Inferior parietal cortex (tissue), 1 donor: ENCODE measurements at regions not wholly inside any gene's neighbourhood (a gene's known extent, or its start where the extent isn't known, plus 50 kb on each side); places are given as distances from the start of the nearest gene placed in this dataset.
"Not testable (repeated sequence)": the region's sequence is repeated elsewhere in the genome, so short reads cannot be mapped to it uniquely, and the experiment has no call there.

ENCODE experiments used
- DNase-seq: peaks from one replicate; pipeline ENCODE4 v3.0.0-alpha.2; 2016; ENCODE audit errors: extremely low spot score

DNA sequence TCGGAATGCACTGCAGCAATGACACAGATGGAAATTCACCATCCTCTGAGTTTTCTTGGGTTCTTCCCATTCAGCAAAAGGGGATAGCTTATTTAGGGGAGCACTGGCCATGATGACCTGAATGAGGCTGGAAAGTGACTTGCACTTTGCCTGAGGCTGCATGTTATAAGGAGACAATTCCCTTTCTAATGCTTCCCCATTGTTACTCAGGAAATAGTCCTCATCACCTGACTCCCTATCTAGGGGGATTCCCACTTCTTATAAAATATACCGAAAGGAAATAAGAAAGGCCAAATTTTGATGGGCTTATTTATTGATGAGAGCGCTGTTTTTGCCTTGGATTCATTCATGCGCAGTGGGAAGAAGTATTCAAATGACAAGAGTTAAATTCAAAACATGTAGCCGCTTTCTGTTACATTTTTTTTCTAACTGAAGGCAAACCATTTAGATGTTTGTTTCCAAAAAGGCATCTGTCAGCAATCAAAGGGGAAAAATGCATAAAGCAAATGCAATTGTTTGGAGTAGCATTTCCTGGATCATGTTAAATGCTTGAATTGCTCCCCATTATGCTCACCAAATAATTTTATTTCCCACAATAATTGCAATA, 220.3 kb upstream of the NFIA start:
- DNase-seq, result no peak

DNA sequence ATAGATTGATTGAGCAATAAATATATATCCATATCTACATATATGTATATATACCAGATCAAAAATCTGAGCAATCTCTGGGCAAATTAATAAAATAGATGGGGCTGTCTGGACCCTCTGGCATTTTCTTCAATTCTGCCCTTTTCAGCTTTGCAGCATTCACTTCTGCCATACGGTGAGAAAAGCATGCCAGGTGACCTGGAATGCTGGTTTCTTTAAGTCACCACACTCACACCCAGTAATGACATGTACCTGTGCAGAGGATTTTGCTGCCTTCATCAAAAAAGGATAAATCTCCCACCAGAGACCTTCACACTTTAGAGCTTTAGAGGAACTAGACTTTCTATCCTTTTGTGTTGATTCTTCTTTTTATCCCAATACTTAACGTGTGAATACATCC, 223.2 kb upstream of the NFIA start:
- DNase-seq, result no peak

DNA sequence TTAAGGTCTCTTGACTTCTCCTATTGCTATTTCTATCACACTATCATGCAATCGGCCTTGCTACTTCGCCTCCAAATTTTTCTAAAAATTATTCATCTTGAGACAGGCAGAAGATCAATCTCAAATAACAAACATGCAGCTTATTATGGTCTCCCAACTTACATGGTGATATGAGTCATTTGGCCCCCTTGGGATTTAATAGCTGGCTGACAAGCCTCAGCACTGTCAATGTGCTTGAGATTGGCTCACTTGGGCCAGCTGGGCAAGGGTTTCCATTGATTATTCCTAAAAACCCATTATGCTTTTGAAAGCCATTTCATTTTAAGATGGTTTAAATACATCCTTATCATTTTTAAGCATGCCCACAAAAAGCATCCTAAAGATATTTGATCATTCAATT, 224.5 kb upstream of the NFIA start:
- no peak for DNase-seq

DNA sequence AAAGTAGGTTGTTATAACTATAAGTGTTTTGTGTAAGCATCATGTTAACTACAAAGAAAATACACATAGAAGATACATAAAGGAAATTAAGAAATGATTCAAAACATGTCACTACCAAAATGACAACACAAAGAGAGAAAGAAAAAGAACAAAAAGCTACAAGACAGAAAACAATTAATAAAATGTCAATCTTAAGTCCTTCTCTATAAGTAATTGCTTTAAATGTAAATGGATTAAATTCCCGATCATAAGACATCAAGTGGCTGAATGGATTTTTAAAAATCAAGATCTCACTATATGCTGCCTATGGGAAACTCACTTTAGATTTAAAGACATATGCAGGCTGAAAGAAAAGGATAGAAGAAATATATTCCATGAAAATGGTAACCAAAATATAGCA, 232.3 kb upstream of the NFIA start:
- DNase-seq, result no peak

DNA sequence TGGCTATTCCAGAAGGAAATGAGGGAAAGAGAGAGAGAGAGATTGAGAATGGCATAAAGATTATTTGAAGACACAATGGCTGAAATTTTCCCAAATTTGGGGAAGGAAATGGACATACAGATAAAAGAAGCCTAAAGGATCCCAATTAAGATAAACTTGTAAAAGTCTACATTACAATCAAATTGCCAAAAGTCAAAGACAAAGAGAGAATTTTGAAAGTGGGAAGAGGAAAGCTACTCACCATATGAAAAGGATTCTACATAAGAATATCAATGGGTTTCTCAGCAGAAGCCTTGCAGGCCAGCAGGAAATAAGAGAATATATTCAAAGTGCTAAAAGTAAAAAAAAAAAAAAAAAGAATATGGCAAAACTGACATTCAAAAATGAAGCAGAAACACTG, 233.0 kb upstream of the NFIA start:
- DNase-seq, result no peak

DNA sequence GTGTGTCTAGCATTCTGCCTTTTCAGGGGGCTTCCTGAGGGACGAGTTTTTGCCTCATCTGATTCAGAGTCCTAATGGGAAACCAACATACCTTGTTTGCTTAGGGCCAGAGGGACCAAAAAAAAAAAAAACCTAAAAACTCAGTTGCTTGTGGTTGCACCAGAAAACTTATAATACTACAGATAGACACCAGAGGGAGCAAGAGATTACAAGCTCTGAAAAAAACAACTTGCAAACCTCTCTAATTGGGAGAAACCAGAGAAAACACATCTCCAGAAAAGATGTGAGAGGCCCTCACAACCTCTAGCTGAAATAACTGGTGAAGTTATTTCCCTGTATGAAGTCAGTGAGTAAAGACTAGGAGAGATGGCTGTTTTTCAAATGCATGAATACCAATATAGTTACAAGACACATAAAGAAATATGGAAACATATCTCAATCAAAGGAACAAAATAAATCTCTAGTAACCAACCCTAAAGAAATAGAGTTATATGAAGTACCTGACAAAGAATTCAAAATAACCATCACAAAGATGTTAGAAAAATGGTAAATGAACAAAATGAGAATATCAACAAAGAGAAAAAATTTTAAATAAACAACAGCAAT, 233.7 kb upstream of the NFIA start:
- DNase-seq, result no peak

DNA sequence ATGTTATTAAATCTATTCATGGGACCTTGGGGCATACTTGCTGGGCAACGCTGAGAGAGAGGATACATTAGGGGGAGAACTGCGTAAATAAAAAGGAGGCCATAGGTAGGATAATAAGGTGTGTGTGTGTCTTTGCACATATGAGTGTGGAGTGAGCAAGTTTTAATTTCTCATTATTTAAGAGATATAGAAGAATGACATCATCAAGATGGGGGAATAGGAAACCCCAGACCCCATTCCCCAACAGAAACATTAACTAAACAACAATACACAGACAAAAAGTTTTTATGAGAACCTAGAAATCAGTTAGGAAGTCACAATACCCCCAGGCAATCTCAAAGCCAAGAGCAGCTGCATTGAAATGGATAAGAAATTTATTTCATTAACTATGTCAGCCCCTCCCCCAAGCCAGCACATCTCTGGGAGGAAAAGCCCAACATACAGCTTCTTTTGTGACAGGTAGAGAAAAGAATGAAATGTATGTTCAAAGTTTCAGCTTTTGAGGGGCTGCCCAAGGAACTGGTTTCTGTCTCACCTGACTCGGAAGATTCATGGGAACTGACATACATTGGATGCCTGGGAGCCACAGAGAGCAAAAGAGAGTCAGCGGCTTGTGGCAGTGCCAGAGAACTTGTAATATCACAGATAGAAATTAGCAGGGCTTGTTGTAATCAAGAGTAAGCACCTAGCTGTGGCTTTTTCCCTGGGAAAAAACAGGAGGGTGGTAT, 234.3 kb upstream of the NFIA start:
- DNase-seq, result no peak

DNA sequence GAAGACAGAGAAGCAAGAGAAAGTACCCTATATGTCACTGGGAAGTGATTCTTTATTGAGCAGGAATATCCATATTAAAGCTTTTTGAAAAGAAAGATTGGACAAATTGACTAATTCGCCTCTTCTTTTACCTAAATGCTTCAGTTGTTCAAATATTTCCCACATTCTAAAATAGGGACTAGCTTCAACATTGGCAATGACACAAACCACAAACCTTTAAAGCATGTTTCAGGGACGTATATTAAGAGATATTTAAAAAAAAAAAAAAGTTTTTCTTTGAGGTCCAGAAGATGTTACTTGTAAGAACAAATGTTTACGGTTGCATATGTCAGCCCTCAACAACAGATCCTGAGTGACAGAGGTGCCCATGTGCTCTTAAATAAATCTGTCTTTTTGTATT, 235.0 kb upstream of the NFIA start:
- no peak for DNase-seq

DNA sequence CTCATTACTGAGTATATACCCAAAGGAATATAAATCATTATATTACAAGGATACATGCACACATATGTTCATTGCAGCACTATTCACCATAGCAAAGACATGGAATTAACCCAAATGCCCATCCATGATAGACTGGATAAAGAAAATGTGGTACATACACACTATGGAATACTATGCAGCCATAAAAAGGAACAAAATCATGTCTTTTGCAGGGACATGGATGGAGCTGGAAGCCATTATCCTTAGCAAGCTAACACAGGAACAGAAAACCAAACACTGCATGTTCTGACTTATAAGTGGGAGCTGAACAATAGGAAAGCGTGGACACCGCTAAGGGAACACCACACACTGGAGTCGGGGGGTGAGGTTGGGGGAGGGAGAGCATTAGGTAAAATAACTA, 236.7 kb upstream of the NFIA start:
- not testable (repeated sequence) for DNase-seq

DNA sequence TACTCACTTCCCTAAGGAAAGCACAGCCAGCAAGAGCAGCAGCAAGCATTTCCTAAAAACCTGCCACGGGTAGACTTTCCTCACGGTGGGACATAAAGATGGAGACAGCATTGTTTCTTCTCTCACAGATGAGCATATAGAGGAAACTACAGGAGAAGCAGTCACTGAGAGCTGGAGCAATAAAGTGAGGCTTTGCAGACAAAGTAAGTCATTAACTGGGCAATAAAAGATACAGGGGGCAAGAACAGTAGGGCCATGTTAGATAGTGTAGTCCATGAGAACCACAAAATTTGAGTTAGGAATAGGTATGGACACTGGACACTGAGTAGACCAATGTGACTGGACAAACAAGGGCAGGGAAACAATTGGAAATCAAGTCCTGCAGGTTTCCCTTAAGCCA, 240.1 kb upstream of the NFIA start:
- DNase-seq, result no peak

DNA sequence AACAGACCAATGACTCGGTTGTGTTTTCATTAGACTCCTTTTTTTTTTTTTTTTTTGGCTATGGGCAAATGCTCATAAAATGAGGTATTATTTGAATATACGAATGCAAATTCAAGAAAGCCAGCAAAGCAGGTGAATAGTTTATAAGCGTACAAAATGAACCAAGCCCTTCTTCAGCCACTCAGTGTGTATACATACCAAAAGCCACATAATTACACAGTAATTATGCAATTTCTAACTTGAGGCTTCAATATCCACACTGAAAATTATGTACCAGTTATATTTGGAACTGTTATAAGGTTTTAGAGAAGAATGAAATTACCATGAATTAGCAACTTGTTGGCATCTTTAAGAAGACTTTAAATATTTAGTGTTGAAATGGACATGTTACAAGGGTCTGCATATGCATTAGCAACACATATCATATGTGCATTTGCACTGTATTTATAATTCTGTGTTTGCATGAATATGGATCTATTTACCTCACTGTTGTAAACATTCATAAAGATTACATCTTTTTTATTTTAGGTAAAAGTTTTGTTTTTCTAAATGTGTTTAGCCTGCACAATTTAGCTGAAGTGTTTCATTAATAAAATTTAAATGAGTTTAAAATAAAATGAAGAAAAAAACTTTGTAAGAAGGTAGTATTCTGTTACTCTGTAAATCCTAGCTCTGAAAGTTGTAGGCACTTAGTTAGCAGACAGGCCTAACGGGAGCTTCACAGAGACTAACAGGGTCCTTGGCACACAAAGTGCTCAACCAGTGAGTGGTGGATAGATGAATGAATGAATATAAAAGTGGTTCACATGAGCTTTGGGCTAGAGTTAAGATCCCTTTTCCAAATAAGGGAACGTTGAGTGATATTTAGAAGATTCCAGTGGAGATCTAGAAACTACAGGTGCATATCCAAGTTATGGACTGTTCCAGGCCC, 241.0 kb upstream of the NFIA start:
- DNase-seq, result no peak

DNA sequence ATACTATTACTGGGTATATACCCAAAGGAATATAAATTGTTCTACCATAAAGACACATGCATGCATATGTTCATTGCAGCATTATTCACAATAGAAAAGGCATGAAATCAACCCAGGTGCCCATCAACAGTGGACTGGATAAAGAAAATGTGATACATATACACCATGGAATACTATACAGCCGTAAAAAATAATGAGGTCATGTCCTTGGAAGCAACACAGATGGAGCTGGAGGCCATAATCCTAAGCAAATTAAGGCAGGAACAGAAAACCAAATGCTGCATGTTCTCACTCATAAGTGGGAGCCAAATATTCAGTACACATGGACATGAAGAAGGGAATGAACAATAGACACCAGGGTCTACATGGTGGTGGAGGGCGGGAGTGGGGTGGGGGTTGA, 241.9 kb upstream of the NFIA start:
- DNase-seq, result not testable (repeated sequence)

DNA sequence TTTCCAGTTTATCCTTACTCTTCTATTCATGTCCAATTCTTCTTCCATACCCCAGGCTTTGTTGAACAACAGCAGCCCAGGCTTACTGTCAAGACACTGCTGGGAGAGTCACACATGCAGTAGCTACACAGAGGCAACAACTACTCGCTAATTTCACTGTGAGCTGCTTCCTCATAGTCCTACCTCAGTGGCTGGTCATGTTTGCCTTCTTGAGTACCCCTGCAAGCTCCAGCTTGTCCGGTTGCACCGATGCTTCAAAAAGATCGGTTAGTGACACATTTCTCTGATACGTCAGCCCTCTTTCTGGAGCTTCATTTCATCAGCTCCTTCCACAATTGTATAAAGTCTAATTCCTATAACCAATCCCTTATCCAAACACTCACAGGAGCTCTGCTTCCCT, 246.7 kb upstream of the NFIA start:
- DNase-seq, result no peak

DNA sequence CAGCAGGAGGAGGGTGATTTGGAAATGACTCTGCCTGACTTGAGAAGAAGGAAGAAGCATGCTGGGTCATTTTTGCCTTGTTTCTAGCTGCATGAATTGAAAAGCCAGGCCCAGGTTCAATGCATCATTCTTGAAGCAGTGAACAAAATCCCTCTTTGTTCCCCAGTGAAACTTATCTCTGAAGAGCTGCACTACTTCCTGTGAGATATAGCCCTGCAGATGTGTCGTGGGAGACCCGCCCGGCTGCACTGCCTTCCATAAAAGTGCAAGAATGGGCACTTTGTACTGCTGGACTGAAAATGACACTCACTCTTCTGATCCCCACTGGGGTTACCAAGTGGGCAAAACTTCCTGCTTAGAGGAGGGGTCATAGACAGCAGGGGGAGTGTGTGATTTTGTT, 249.2 kb upstream of the NFIA start:
- DNase-seq, result no peak

DNA sequence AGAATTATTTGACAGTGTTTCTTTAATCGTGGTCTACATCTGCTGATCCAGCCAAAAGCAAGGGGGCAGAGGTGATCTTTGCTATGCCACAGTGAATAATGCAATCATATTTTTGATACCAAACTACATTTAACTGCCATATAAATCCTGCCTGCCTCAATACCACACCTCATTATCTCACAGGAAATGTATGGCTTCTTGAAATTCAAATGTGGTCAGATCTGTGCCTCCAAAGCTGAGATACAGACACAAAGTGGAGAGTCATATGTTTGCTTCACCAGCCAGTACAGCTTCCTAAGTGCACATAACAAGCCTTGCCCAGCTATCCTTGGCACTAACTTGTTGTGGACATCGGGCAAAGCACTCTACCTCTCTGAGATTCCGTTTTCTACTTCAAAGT, 250.0 kb upstream of the NFIA start:
- no peak for DNase-seq

DNA sequence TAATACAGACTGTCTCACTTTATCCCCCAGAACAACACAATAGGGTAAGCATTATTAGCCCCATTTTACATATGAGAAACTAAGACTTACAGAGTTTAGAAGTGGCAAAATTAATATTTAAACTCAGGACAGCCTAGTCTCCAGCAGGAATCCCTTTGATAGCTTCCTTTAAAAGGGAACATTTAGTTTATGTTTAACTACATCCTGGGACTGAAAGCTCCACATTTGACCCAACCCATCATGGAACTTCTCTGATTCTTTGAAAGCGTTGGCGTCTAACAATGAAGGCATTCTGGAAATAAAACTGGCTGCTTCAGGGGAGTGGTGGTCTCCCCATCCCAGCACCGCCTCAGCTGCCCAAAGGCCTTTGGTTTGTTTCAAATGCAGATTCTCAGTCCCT, 250.6 kb upstream of the NFIA start:
- no peak for DNase-seq

DNA sequence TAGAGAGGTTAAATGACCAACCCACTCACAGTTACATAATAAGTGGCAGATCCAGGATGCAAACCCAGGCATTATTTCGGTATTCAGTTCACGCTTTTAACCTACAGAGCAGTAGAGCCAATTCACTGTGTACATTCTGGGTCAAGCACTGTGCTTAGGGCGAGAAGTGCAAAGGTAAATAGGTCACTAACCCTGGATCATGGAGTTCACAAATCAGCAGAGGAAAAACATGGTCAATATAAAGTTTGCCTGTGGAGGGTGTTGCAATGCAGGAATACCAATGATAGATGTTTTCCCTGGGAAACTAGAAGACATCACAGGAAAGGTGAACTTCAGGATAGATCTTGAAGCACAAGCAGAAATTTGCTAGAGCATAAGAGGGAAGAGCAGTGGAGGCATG, 253.4 kb upstream of the NFIA start:
- no peak for DNase-seq

DNA sequence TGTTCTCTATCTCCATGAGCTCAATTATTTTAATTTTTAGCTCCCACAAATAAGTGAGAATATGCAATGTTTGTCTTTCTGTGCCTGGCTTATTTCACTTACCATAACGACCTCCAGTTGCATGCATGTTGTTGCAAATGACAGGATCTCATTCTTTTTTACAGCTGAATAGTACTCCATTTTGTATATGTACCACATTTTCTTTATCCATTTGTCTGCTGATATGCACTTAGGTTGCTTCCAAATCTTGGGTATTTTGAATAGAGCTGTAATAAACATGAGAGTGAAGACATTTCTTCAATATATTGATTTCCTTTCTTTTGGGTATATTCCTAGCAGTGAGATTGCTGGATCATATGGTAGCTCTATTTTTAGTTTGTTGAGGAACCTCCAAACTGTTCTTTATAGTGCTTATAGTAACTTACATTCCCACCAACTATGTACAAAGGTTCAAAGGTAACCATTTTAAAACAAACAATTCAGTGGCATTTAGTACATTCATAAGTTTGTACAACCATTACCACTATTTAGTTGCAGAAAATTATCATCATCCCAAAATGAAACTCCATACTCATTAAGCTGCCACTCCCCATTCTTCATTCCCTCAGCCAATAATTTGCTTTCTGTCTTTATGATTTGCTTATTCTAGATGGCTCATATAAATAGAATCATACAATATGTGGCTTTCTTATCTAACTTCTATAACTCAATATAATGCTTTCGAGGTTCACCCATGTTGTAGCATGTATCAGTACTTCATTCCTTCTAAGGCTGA, 255.9 kb upstream of the NFIA start:
- no peak for DNase-seq

DNA sequence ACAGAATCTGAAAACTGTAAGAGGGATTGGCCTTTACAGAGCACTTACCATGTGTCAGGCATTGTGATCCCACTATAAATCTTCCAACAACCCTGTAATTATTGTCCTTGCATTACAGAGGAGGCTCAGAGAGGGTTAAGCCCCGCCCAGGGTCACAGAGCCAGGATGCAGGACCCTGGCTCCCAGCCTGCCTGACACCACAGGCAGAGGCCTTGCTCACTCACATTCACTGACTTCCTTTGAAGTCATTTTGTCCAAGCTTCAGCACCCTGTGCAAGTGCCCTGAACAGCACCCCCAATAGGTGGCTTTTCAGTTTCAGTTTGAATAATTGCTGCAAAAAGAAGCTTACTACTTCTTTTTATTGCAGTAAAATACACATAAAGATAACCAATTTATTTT, 256.8 kb upstream of the NFIA start:
- DNase-seq, result no peak

DNA sequence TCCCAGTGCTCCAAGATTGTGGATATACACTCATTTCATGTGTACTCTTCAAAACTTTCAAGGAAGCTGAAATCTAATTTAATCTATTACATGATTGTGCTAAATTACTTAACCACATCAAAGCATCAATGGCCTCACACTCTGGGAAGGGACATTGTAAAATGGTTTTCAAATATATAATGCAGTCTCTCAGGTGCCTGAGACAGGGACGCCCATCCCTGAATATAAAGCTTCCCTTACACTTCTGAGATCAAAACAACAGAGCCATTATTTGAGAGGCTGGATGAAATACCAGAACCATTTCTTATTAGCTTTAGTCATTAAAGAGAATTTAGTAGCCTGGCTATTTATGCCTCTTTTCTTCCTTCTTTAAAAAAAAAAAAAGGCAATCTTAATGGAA, 259.2 kb upstream of the NFIA start:
- no peak for DNase-seq

DNA sequence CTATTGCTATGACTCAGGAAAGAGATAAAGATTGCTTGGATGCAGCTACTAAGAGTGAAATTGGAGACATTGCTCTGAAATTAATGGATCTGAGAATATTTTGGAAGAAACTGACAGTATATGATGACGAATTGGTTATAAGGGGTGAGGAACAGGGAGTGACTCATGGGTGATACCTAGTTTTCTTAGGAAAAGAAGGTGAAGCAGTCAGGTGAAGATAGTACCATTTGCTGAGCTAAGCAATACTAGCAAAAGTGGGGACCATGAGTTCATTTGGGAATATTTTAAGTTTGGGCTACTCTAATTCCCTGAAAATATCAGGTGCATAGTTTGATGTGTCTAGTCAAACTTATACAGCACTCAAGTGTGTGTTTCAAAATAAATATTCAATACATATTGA, 260.1 kb upstream of the NFIA start:
- DNase-seq, result no peak

DNA sequence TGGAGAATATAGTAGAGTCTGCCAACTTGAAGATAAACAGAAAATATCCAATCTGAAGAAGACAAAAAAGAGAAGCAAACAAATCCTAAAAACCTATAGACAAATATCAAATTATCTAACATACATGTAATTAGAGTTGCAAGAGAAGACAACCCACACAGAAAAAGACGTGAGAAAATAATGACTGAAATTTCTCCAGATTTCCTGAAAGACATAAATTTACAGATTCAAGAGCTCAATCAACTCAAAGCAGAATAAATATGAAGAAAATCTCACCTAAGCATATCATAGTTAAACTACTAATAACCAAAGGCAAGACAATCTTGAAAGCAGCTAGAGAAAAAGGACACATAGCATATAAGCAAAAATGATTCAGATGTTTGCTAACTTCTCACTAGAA, 261.2 kb upstream of the NFIA start:
- no peak for DNase-seq
